ENCODE measurements at regions not wholly inside any gene's neighbourhood (a gene's known extent, or its start where the extent isn't known, plus 50 kb on each side); places are given as distances from the start of the nearest gene placed in this dataset.

DNA sequence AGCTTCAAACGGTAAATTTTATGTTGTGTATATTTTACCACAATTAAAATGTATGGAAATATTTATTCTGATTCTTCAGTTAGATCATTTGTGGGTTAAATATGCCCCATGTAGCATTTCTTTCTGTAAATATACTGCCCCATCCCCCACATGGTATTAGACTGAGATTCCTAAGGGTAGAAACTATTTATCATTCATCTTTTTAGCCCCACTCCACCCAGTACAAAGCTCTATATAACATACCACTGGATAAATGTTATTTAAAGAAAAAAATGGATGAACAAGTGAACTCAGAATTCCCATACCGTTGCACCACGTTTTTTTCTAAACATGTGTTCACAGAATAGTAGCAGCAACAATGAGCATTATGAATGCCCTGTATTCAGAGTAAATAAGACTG is 234.0 kb upstream of the IRF2BP2 start:
- no peak for ATAC-seq (ENCODE audit: low read depth)
- no peaks in the 10 kb centered on the region for H3K9me3 Mint-ChIP-seq
- H3K4me1 Mint-ChIP-seq: peaks cover 49% of the 10 kb centered on the region
- ChIA-PET POLR2A (interaction anchor here (0.7 to 5.9 kb wide), 7 partner anchors 37 to 352 kb away, joined by 3 to 42 read pairs (median 7); partner anchors contain the start of gene IRF2BP2), CTCF (no interaction called here)
- no peak overlapping the region for H3K4me3 Mint-ChIP-seq
- no peak for DNase-seq
- intact Hi-C loops (cut with micrococcal nuclease): loop anchor here (1.0 to 5.0 kb wide), 6 partner anchors 38 to 239 kb away; partner anchors contain the start of gene IRF2BP2
- TF ChIP-seq, protein P1, sequence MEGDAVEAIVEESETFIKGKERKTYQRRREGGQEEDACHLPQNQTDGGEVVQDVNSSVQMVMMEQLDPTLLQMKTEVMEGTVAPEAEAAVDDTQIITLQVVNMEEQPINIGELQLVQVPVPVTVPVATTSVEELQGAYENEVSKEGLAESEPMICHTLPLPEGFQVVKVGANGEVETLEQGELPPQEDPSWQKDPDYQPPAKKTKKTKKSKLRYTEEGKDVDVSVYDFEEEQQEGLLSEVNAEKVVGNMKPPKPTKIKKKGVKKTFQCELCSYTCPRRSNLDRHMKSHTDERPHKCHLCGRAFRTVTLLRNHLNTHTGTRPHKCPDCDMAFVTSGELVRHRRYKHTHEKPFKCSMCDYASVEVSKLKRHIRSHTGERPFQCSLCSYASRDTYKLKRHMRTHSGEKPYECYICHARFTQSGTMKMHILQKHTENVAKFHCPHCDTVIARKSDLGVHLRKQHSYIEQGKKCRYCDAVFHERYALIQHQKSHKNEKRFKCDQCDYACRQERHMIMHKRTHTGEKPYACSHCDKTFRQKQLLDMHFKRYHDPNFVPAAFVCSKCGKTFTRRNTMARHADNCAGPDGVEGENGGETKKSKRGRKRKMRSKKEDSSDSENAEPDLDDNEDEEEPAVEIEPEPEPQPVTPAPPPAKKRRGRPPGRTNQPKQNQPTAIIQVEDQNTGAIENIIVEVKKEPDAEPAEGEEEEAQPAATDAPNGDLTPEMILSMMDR (IDR thresholded peaks at IDR 0.05): no peak
- H3K36me3 Mint-ChIP-seq (ENCODE audit: low read depth): no peaks in the 10 kb centered on the region
- no peak overlapping the region for H3K27ac Mint-ChIP-seq
- H3K27me3 Mint-ChIP-seq: no peaks in the 10 kb centered on the region

DNA sequence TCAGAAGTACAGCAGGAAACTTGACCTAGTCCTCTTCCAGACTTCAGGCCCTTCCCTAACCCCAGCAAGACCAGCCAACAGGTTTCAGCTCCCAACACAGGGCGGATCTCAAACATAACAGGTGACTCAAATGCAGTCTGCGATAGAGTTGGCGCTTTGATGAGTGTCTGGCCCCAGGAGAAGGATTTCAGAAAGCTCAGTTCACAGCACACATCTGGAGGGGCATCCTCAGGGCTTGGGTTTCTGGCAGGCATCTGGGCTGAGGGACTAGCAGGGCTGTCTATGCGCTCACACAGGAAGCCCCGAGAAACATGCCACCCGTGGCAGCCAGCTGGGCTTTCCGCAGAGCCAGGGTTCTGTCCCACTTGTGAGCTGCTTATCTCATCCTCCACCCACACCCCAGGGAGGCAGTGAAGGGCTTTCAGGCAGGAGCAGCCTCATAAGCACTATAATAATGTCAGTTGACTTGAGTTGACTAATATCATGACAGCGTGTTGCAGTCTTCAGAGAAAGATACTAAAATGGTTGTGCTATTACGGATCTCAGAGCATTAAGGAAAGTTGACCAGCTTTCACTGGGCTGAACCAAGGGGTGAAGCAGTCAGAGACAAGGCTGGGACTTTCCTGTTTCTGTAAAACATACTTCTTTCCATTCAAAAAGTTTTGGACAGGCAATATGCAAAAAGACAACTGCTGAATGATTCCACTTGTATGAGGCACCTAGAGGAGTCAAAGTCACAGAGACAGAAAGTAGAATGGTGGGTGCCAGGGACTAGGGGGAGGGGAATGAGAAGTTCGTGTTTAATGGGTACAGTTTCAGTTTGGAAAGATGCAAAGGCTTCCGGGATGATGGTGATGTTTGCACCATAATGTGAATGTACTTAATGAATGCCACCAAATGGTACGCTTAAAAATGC is 233.0 kb upstream of the IRF2BP2 start:
- ChIA-PET POLR2A (interaction anchor here (0.7 to 5.9 kb wide), 20 partner anchors 31 to 242 kb away, joined by 3 to 42 read pairs (median 5); partner anchors contain the start of gene IRF2BP2), CTCF (interaction anchor here (0.9 to 1.8 kb wide), 2 partner anchors 169 to 241 kb away, joined by 3 to 8 read pairs; no protein-coding TSS in a partner anchor)
- Mint-ChIP-seq H3K27me3 (no peaks in the 10 kb centered on the region), H3K4me3 (peak overlapping the region; percentile 62), H3K27ac (peak overlapping the region; percentile 71), H3K4me1 (peaks cover 52% of the 10 kb centered on the region), H3K9me3 (no peaks in the 10 kb centered on the region), H3K36me3 (ENCODE audit: low read depth) (no peaks in the 10 kb centered on the region)
- TF ChIP-seq, protein P1 (IDR thresholded peaks at IDR 0.05): no peak
- DNase-seq (peak; percentile 40), ATAC-seq (ENCODE audit: low read depth) (peak; percentile 76)
- intact Hi-C loops (cut with micrococcal nuclease): loop anchor here (1.0 to 5.0 kb wide), 6 partner anchors 39 to 240 kb away; partner anchors contain the start of gene IRF2BP2

DNA sequence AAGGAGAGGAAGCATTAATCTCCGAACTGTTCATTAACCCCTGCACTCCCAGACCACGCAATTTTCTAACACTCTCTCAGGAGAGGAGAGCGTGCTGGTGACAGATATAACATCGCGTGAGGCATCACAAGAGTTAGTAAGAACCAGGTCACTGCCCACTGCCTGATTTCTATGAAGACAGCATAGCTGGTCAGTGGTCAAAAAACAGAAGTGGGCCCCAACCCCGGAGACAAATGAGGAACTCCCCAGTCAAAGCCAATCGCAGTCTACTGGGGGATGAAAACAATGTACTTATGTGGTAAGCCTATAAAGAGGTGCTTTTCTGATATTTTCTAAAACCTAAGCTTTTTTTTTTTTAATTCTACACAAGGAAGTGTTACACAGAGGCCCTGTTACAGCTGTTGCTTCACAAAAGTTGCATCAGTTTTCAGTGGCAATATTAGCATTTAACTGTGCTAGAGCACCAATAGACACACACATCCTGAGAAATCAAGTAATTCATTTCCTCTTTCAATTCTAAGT is 231.8 kb upstream of the IRF2BP2 start:
- Mint-ChIP-seq H3K4me3 (no peak overlapping the region), H3K27ac (peak overlapping the region; percentile 50), H3K27me3 (no peaks in the 10 kb centered on the region), H3K36me3 (ENCODE audit: low read depth) (no peaks in the 10 kb centered on the region), H3K4me1 (peaks cover 55% of the 10 kb centered on the region), H3K9me3 (no peaks in the 10 kb centered on the region)
- TF ChIP-seq, protein P1 (IDR thresholded peaks at IDR 0.05): no peak
- ChIA-PET POLR2A (interaction anchor here (0.6 to 5.9 kb wide), 17 partner anchors 11 to 254 kb away, joined by 3 to 42 read pairs (median 6); partner anchors contain the start of gene IRF2BP2), CTCF (interaction anchor here (1.8 kb wide), 1 partner anchor 242 kb away, joined by 8 read pairs; no protein-coding TSS in a partner anchor)
- peak; percentile 12 for ATAC-seq (ENCODE audit: low read depth)
- intact Hi-C loops (cut with micrococcal nuclease): loop anchor here (2.0 to 5.0 kb wide), 4 partner anchors 41 to 241 kb away; partner anchors contain the start of gene IRF2BP2
- no peak for DNase-seq

DNA sequence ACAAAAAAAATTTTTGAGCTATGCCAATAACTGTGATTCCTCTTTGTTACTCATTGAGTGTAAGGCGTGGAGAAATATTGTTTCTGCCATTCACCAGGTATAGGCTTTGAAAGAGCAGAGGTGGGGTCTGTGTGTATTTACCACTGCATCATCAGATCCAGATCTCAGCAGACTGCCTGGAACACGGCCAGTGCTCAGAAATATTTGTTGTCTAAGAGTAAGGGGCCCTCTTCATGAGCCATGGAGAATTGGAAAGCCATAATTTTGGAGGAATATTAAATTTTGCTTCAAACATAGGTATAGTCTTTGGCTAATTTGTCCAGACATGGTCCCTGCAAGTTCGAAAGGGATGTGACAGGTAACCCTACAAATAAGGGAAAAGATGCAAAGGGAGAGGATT is 231.3 kb upstream of the IRF2BP2 start:
- TF ChIP-seq, protein P1 (IDR thresholded peaks at IDR 0.05): no peak
- ChIA-PET CTCF (interaction anchor here (0.8 to 1.8 kb wide), 2 partner anchors 78 to 242 kb away, joined by 3 to 8 read pairs; no protein-coding TSS in a partner anchor), POLR2A (interaction anchor here (0.6 to 5.9 kb wide), 13 partner anchors 11 to 255 kb away, joined by 3 to 42 read pairs (median 6); partner anchors contain the start of gene IRF2BP2)
- Mint-ChIP-seq H3K36me3 (ENCODE audit: low read depth) (no peaks in the 10 kb centered on the region), H3K4me3 (no peak overlapping the region), H3K9me3 (no peaks in the 10 kb centered on the region), H3K27me3 (no peaks in the 10 kb centered on the region), H3K27ac (peak overlapping the region; percentile 50), H3K4me1 (peaks cover 52% of the 10 kb centered on the region)
- ATAC-seq (ENCODE audit: low read depth) (no peak), DNase-seq (no peak)
- intact Hi-C loops (cut with micrococcal nuclease): loop anchor here (5.0 kb wide), 1 partner anchor 41 kb away; no protein-coding TSS in a partner anchor
